Esophagus squamous epithelium (tissue), 5 donors: ENCODE measurements at regions not wholly inside any gene's neighbourhood (a gene's known extent, or its start where the extent isn't known, plus 50 kb on each side); places are given as distances from the start of the nearest gene placed in this dataset.

Experiments
- DNase-seq: peaks from one replicate; lab custom pipeline; 2025; lab: John Stamatoyannopoulos, UW
- H3K27ac ChIP-seq, 4 donors: fragments of 200-600 bp; sonication (generic); one replicate each; pipeline ENCODE4 v1.5.1; 2016 to 2019; ENCODE audit warnings: mild to moderate bottlenecking in 1 of 4
- H3K27me3 ChIP-seq, 4 donors: fragments of 200-600 bp; sonication (generic); 1 replicate in 3 of 4; 2 replicates in 1 of 4; pipeline versions ENCODE4 v1.5.1 to v1.6.0; 2017 to 2021; ENCODE audit warnings: antibody characterized with exemption in 1 of 4
- H3K36me3 ChIP-seq, 3 donors: fragments of 200-600 bp; sonication (generic); one replicate each; pipeline ENCODE4 v1.5.1; 2016 to 2019
- H3K4me1 ChIP-seq, 3 donors: fragments of 200-600 bp; sonication (generic); one replicate each; pipeline ENCODE4 v1.5.1; 2017 to 2019
- H3K4me3 ChIP-seq, 4 donors: fragments of 200-600 bp; sonication (generic); 1 replicate in 3 of 4; 2 replicates in 1 of 4; pipeline ENCODE4 v1.5.1; 2016 to 2019; ENCODE audit warnings: mild to moderate bottlenecking in 2 of 4, moderate library complexity in 1 of 4
- H3K9me3 ChIP-seq, 3 donors: fragments of 200-600 bp; sonication (generic); one replicate each; pipeline ENCODE4 v1.5.1; 2016 to 2019
- CTCF ChIP-seq, 6 experiments: fragments of 450-650 bp in 4 of 6; fragments of 200-600 bp in 2 of 6; sonication (generic) in 2 of 6; IDR thresholded peaks; one replicate each; pipeline ENCODE4 v1.5.1; 2016 to 2019; ENCODE audit warnings: antibody characterized with exemption in 6 of 6, mild to moderate bottlenecking in 4 of 6, moderate library complexity in 4 of 6
- POLR2A ChIP-seq, 4 donors: fragments of 450-650 bp; IDR thresholded peaks; one replicate each; pipeline ENCODE4 v1.6.1; 2017; ENCODE audit warnings: antibody characterized with exemption in 4 of 4, mild to moderate bottlenecking in 4 of 4, moderate library complexity in 3 of 4
- WGBS, 2 donors: methylation state at CpG; one replicate each; pipeline ENCODE4 v1.1.5; 2018; 5-methylcytosine and 5-hydroxymethylcytosine counted together
- intact Hi-C: fragments of 100-400 bp; cut with DNase I; formaldehyde crosslinking; loops from one replicate; pipeline ENCODE4 v1.15.0; 2022
- donor health status: DM: yes; HTN: yes; CAD: no.

DNA sequence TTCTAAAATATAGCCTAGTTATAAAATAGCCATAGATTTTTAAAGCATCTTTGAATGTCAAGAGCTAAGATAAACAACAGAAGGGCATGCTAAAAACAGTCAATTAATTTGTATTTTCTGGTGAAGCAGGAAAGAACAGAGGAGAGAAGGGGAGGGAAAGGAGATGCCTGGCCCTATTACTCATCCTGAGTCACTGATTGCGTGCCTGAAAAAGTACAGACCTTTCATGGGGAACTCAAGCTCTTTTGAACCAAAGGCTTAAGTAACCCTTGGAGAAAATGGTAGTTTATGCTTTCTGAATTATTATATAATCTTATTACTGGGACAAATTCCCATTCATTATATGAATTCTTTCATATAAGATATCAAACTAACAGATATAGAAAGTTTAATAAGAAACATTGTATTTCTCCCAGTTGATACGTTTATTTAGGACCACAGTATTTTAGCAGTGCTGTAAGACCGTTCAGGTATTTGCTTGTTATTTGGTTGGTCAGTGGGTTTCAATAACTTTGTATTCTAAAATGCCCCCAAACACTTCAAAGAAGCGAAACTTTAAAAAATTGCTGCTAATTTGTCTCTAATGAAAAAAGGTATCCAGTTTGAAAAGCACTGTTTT, 151.3 kb downstream of the HGF start:
- DNase-seq: no peak
- Histone ChIP-seq H3K27me3 (no peaks in the 10 kb centered on the region), H3K27ac (no peak overlapping the region), H3K9me3 (no peaks in the 10 kb centered on the region), H3K36me3 (no peaks in the 10 kb centered on the region), H3K4me1 (peaks cover 0 to 7% (median 5%) of the 10 kb centered on the region in 3 donors), H3K4me3 (no peak overlapping the region)
- WGBS, 2 donors: 51 to 67% methylated on average over 4 of the region's 4 CpGs
- TF ChIP-seq CTCF (IDR thresholded peaks at IDR 0.05) (no peak), POLR2A (IDR thresholded peaks at IDR 0.05) (no peak)
- intact Hi-C loops: no loop called here

GRCh38 chr7:81616951-81617350, 152.9 kb downstream of the HGF start:
- no peak for DNase-seq
- WGBS, 2 donors: 36 to 52% methylated on average over 3 of the region's 3 CpGs
- no peak for TF ChIP-seq POLR2A (IDR thresholded peaks at IDR 0.05)
- TF ChIP-seq CTCF (IDR thresholded peaks at IDR 0.05): no peak
- peaks cover 0 to 7% (median 5%) of the 10 kb centered on the region in 3 donors for H3K4me1 ChIP-seq
- no peaks in the 10 kb centered on the region for H3K9me3 ChIP-seq
- no peak overlapping the region for H3K27ac ChIP-seq
- H3K36me3 ChIP-seq: no peaks in the 10 kb centered on the region
- intact Hi-C loops: no loop called here
- no peak overlapping the region for H3K4me3 ChIP-seq
- H3K27me3 ChIP-seq: no peaks in the 10 kb centered on the region

DNA sequence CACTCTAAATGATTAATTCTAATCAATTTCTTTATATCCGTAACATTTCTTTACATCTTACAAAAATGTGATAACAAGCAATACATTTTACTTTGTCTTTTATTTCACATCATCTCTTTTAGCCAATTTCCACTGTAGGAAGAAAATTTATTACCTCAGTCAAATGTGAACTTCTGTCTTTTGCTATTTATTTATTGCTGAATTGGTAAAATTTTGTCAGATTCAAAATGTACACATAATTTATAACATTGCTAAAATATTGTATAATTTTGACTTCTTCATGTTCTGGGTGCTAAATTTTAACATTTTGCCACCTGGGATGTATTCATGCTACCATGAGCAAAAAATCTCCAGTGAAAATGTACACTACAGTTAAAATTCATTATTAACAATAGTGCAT, 158.0 kb downstream of the HGF start:
- 82 to 95% methylated on average over 1 of the region's 1 CpG for WGBS, 2 donors
- Histone ChIP-seq H3K27ac (no peak overlapping the region), H3K4me1 (no peaks in the 10 kb centered on the region), H3K4me3 (no peak overlapping the region), H3K9me3 (no peaks in the 10 kb centered on the region), H3K27me3 (no peaks in the 10 kb centered on the region), H3K36me3 (no peaks in the 10 kb centered on the region)
- no peak for DNase-seq
- intact Hi-C loops: no loop called here
- no peak for TF ChIP-seq POLR2A (IDR thresholded peaks at IDR 0.05)
- no peak for TF ChIP-seq CTCF (IDR thresholded peaks at IDR 0.05)

DNA sequence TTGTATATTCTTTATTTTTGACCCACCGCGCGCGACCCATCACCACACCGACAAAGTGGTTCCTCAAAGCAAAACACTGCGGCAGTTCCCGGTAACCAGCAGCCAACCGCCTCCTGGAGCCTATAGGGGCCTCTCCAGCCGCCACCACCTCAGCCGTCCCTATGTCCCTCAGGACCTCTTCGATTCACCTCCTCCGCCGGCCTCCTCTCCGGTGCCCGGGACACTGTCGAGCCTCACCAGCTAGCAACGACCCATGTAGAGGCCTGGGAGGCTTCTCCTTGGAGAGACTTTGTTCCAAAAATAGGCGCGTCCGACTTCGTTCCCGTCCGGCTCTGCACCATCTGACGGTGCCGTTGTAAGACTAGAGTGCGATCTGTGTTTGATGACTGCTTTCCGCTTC, 158.8 kb downstream of the HGF start:
- Histone ChIP-seq H3K4me1 (no peaks in the 10 kb centered on the region), H3K9me3 (no peaks in the 10 kb centered on the region), H3K36me3 (no peaks in the 10 kb centered on the region), H3K27ac (no peak overlapping the region), H3K27me3 (no peaks in the 10 kb centered on the region), H3K4me3 (no peak overlapping the region)
- TF ChIP-seq POLR2A (IDR thresholded peaks at IDR 0.05): no peak
- no peak for TF ChIP-seq CTCF (IDR thresholded peaks at IDR 0.05)
- no peak for DNase-seq
- WGBS, 2 donors: 87 to 93% methylated on average over 26 to 27 of the region's 27 CpGs
- intact Hi-C loops: no loop called here

- H3K36me3 ChIP-seq: no peaks in the 10 kb centered on the region
- no peaks in the 10 kb centered on the region for H3K27me3 ChIP-seq
- no peak for TF ChIP-seq POLR2A (IDR thresholded peaks at IDR 0.05)
- no peak for DNase-seq
- H3K9me3 ChIP-seq: no peaks in the 10 kb centered on the region
- H3K4me3 ChIP-seq: no peak overlapping the region
- WGBS, 2 donors: 40 to 49% methylated on average over 6 of the region's 6 CpGs
- no peak overlapping the region for H3K27ac ChIP-seq
- intact Hi-C loops: no loop called here
- H3K4me1 ChIP-seq: no peaks in the 10 kb centered on the region
These were observed 161.0 kb downstream of the HGF start for GRCh38 chr7:81608748-81609382.
